Embryonic facial prominence (tissue), 1 donor: ENCODE measurements at regions not wholly inside any gene's neighbourhood (a gene's known extent, or its start where the extent isn't known, plus 50 kb on each side); places are given as distances from the start of the nearest gene placed in this dataset.

Experiments used
- DNase-seq: peaks from one replicate; pipeline ENCODE4 v3.0.0-alpha.2; 2016; ENCODE audit errors: extremely low spot score

DNA sequence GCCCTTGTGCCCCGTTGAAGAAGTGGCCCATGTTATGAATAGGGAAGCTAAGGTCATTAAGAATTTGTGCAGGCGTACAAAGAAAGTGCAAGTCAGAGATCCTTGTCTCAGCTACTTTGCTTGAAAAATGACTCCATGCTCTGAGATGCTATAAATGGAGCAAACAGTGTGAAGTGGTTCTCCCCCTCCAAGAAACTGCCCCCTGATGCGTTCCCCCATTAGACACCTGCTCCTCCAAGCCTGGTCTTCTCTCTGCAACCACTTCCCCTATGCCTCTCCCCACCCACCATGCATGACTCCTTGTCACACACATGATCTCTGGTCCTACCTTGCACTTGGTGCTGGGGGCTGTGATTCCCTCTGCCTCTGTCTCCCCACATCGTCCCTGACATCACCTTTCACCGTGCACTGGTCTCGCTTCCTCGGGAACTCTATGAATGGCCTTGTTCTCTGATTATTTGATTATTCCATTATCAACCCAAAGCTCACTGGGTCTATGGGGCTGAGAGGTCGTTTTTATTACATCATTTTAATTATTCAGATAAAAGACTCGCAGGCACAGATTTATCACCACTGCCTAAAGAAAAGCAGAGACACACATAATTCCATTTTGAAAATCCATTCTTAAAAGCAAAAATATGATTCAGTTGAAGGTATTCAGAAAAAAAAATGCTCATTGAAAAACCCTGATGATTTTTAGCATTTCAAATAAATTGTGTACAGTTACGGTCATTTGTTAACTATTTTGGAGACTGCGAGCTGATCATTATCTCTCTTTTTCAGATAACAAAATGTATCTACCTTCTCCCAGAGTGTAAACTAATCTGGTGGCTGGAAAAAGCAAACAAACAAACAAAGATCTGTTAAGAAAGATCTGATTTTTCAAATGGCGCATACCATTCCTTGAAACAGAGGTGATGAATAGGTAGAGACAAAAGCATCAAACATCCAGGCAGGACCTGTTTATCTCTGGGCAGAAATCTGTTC lies 294.9 kb downstream of the SOX11 start:
- DNase-seq: no peak

DNA sequence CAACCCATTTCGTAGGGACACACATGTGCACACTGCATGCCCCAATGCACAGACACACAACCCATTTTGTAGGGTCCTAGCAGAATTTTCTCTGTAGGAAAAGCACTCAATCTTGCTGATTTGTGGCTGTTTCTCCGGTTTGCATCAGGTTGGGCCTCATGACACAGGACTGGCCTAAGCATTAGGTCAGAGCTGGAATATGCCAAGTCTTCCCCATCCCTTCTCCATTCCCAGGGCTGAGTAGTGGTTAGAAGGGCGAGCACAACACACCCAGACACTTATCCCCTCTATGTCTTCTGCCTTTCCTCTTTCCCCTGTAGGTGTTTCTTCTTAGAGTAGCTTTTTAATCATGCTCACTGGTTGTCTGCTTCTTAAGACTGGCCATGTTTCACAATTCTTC lies 295.9 kb downstream of the SOX11 start:
- DNase-seq: no peak

DNA sequence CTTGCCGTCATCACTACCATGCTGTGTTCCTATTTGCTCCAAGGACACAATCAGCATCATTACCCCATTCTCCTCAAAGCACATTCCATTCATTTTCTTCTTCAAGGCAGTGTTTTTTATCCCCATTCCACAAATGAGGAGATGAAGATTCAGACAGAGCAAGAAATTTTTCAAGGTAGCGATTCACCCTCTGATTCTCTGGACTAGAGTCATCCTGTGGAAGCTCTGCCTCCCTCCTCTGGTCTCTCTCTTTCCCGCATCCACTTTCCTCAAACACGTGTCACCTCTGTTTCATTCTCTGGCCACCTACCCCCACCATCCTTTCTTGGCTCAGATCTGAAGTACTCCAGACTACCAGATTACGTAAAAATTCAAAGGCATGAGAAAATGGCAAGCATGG lies 297.9 kb downstream of the SOX11 start:
- no peak for DNase-seq

DNA sequence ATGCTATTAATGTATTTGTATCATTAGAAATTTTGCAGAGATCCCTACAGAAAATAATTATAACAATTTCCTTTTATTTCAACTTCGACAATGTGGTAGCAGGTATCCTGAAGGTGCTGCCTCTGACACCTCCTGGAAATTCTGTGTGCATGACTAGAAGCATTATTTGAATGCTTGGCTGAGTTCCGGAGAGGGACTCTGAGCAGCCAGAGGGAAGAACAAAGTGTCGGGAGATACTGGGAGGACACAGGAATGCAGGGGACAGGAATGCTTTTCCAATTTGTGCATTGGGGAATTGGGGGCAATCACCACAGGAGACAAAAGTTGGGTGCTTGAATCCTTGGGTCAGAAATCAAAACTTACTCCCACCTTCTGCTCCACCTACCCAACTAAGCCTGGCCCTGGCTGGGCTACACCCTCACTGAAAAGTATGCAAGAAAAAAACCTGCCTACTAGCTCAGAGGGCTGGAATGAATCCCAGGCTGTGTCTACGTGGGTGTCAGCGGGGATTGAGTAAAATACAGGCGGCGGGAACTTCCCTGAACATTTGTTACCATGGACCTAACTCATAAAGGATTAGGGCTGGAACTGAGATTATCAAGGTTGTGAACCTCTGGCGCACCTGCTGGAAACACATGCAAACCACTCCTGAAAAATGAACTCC lies 299.3 kb downstream of the SOX11 start:
- no peak for DNase-seq

DNA sequence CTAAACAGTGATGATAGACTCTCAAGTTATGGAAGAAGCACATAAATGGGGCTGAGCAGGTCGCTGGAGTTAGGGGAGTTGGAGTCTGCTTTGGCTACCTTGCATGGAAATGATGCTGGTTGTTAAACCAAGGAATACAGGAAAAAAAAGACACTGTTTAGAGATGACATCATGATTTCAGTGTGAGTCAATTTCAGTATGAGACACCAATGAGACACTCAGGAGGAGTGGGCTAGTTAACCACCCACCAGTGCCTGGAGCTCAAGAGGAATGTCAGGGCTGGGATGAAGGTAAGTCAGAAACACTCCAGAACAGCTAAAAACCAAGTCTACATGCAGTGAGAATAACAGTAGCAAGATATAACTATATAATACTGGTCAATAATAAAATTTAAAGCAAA lies 303.6 kb downstream of the SOX11 start:
- DNase-seq: no peak

DNA sequence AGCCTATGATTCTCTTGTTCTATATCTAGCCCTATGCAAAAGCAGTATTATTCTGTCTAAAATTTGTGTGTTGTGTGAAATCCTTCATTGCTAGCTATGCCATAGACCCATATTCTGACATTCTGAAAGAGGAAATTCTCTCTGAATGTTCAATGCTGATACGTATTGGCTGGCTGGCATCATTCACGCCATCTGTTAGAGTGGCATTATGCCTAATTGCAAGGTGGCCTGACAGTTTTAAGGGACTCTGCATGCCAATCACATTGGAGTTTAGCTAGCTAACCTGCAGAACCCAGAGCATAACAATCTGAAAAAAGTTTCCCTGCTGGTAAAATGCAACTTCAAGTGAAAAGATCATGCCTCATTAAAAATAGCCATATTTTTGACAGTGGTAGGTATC lies 316.0 kb downstream of the SOX11 start:
- DNase-seq: no peak

DNA sequence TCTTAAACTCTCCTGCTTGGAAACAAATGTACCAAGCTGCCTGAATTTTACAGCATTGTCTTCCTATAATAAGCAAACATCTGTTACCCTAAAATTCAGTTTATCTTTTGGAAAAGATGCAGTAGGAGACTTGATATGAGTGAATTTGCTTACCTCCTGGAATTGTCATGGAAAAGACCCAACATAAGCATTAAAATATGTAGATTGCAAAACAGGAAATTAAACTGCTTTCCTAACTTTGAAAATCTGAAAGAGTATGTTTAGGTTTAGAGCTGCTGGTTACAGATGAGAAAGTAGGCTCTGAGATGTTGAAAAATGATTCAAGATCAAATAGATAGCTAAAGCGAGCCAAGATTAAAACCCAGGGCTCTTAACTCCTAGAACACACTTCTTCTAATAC lies 316.5 kb downstream of the SOX11 start:
- no peak for DNase-seq

DNA sequence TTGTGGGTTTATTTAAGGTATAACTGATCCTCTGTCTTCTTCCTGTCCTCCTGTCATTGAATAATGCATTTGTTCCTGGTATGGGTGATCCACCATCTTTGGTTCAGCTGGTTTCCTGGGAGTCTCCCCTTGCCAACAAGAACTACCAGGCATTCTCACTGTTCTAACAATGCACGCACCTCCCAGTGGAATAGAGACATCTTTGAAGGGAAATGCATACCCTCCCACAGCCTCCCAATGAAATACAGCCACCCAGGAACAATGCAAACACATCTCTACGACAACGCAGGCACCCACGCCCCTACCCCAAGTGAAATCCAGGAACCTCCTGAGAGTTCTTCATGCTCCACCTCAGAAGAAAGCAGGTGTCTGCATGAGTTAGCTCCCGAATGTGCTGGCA lies 318.0 kb downstream of the SOX11 start:
- no peak for DNase-seq

DNA sequence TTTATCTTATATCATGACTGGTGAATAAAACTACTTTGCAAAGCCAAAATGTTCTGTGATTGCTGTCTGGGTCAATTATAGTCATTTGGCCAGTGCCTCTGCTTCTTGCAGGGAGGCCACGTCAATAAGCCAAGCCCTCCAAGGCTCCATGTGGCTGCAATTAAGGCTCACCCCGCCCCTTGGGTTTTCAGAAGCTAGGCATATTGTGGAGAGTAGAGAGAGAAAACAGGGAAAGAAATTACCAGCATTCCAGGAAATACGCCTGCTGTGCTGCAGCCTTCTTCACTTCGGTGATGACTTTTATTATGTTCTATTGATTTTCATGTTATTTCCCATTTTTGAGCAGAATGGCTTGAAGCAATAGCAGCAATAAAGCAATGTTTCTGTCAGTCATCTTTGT lies 319.7 kb downstream of the SOX11 start:
- DNase-seq: peak; percentile 56

DNA sequence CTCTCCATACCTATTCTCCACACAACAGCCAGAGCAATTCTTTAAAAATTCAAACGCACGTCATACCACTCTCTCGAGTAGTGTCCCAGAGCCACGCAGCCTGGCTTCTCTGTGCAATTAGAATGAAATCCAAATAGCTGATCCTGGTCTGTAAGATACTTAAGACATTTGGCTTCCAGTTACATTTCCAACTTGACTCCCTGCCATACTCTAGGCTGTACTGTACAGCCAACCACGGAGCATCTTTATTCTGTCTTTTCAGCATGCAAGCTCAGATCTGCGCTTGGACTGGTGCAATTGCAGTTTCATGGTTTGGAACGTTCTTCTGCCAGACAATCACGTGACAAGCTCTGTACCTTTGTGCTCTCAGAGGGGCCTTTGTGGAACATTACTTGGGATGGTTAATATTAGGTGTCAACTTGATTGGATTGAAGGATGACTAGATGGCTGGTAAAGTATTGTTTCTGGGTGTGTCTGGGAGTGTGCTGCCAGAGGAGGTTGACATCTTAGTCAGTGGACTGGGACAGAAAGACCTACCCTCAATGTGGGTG lies 325.6 kb downstream of the SOX11 start:
- DNase-seq: no peak

DNA sequence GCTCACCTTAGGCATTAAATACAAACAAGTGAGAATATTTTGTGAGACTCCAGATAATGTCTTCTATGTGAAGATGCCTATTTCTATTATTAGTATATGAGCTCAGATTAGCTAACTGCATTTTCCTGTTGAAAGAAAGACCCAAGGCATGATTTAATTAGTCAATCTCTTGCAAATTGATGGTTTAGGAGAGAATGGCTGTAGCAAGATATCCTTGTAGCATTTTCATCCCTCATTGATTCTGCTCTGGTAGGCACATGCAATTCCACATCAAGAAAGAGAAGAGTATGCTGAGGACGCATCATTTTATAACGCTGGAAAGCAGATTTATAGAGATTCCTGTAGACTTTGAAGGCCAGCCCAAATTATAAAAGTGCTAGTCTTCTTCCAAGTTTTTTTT lies 332.0 kb downstream of the SOX11 start:
- DNase-seq: no peak

DNA sequence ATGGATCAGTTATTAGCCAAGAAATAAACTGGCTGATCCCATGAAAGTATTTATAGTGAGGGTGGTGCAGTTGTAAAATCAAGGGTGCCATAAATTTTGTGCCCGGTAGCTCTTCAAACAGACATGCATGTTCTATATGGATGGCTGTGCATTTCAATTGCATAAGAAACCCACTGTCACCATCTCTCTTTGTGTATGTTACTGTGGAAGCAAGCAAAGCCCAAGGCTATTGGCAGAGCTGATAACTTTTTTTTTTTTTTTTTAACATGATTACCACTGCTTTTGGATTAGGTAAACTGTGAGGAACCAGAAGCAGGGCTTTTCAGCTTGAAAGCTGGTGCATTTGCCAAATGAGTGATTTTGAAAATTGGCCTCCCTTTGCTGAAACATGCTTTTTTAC lies 332.6 kb downstream of the SOX11 start:
- DNase-seq: no peak

DNA sequence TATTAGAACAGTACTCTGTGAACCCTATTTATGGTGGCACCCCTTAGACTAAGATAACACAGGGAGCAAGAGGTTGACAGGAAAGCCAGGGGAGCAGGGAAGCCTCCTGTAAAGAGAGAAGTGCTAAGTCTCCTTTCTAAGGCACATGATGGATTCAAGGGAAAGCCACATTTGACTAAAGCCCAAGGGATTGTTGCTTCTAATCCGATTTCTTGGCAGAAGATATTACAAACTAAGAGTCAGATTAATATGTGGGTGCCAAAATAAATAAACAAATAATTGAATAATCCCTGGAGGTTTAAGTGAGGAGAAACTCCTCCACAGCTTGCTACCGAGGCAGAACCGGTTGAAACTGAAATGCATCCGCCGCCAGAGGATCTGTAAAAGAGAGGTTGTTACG lies 333.2 kb downstream of the SOX11 start:
- DNase-seq: no peak

DNA sequence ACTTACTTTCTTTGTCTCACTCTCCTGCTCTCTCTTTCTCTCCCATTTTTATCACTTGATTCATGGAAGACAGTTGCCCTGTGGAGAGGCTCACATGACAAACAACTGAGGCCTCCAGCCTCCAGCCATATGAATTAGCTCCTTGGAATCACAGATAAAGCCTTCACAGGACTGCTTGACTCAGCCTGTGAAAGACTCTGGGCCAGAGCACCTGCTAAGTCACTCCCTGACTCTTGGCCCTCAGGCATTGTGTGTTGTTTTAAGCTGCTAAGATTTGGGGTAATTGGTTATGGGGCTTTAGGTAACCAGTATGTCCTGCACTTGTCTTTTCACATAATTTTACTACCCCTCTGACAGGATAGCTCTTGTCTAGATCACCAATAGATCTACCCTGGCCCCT lies 334.9 kb downstream of the SOX11 start:
- DNase-seq: no peak

DNA sequence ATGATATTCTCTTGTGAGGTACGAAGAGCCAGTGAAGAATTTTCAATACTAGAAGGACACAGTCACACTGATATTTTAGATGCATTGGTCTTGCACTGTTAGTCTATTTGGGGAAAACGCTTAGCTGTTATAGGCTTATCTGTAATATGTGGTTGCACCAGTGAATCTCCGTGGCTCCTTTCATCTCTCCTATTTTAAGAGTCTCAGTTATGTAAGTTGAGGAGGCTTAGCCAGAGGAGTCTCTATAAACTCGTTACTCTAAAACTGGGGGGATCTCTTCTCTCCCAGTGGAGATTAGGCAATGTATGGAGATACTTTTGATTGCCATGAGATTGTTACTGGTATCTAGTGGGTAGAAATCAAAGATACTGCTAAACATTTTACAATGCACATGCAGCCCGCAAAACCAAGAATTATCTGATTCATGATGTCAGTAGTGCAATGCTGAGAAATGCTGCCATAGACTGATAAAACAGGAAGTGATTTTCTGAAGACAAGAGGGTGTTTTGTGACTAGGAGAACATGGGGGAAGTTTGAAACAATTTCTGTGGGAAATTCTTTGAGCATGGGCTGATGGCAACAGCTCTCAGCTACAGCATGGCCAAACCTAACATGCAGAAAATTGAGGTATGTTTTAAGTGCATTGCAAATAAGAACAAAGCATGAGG lies 339.1 kb downstream of the SOX11 start:
- no peak for DNase-seq

DNA sequence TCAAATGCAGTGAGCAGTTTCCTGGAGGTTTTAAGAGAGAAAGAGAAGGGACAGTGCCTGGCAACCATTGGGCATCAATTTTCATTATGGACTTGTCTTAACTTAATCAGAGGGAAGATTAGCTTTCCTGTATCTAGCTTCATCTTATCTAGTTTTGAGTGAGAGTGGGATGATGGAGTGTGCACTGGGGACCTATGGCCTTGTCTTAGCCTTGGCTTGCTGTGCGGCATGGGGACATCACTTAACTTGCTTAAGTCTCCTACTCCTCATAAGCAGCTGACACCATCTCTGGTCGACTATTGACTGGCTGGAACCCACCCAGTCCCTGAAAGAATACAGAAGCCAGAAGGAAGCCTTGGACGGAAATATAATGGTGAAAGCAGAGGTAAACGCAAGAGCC lies 344.0 kb downstream of the SOX11 start:
- DNase-seq: no peak

DNA sequence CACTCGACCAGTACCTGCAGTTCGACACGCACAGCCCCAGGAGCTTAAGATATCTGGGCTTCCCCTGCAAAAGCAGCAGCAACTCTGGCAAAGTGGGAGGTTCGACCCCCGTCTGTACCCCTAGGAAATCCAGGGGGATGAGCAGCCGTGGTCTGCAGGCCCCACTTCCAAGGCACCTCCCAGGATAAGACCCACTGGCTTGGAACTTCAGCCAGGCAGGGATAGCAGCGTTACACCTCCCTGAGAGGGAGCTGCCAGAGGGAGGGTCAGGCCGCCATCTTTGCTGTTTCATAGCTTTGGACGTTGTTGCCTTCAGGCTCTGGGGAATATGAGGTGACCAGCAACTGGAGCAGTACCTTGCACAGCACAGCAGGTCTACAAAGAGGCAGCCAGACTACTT lies 351.1 kb downstream of the SOX11 start:
- DNase-seq: no peak

DNA sequence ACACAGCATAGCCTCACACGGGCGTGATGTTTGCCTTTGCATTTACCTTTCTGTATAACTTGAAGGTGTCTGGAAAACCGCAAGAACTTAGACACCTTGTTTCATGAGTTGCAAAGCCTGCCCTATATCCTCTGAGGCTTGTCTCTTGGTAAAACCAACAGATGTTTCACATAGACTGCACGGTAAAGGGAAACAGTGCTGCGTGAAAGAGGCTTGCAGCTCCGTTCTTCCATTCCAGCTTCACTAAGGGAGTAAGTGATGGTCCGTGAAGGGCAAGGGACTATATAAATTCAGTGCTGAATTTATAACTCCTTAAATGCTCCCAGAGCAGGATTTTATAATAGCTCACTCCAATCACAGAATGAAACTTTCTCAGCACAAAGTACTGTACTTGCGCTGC lies 360.5 kb downstream of the SOX11 start:
- no peak for DNase-seq

DNA sequence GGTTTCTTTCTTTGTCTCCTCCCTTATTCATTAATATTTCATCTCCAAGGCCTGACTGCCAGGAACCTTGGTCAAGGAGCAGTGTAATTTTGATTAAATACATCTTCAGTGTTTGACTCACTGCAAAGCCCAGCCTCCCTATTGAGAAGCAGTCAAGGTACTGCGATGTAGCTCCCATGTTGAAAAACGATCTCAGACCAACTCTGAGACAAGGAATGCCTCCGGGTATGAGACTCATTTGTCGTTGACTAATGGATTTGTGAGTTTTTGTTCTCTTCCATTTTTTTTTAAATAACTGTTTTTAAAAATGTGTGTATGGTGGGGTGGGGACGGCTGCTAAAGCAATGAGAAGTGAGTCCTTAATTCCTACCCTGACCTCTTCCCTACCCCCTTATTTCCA lies 361.6 kb downstream of the SOX11 start:
- no peak for DNase-seq

DNA sequence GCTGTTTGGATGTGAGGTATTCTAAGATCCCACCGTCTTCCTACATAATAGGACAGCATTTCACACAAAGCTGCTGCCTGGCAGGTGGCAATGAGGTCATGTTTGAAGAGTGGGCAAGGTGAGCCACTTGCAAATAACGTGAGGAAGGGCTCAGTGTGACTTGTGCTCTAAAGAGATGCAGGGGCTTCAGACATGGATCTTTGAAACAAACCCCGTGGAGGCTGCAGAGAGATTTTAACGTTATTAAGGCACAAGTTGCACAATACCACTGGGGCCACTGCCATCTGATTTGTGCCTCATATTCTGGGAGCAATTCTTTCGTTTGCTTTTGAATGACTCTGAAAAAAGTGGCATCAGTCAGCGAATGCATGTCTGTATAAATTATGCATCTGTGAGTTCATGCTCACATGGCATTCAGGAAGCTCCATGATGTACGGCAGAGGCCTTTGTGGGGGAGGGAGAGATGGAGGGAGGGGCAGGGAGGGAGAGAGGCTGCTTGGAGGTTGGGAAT lies 362.0 kb downstream of the SOX11 start:
- DNase-seq: no peak

DNA sequence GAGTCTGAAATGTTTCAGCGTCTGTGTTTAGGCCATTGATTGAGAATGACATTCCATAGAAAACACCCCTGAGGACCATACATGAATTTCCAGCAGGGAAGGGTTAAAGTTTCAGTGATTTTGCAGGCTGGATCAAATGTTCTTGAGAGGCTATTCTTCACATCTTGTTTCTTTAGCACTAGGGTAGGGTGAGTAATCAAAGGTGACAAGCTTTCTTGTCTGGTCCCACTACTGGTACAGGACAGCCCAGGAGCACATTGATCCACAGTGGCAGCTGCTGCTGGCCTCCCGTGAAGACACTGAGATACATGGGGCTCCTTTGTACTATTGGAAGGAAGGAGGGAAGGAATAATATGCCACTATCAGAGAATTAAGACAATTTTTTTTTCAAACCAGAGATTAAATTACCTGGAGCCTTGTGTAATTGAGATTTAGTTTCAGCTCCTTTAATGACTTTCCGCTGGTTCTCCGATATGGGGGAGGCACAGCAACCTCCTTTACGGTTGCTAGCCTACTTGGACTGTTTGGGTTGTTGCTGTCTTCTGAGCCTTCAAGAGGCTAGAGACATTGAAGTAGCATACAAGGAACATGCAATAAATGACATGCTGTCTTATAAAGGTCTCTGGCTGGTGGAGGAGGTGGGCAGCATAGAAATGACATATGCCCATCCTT lies 368.9 kb downstream of the SOX11 start:
- DNase-seq: no peak

DNA sequence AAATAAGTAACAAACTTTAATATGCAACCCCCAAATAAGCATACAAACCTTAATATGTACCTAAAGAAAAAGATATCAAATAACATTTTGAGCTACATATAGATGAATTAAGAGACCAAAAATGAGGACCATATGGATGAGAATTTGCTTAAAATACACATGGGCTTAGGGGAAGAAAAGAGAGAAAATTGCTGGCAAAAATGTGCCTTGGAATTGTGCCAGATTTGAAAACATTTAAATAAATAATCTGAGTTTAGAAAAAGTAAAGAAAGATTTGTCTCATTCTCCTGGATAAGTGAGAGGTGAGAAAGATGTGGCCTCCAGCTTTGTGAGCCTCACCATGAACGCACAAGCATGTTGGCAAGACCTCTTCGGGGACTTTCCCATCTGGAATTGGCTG lies 372.6 kb downstream of the SOX11 start:
- no peak for DNase-seq
